GM12878 (cell line): ENCODE measurements at regions not wholly inside any gene's neighbourhood (a gene's known extent, or its start where the extent isn't known, plus 50 kb on each side); places are given as distances from the start of the nearest gene placed in this dataset.

Experiments used
- EZH2 ChIP-seq: IDR thresholded peaks from 2 replicates; pipeline ENCODE4 v1.6.1; 2012; ENCODE audit warnings: low read depth, mild to moderate bottlenecking, control low read depth, inconsistent platforms, low read length, borderline replicate concordance; ENCODE audit not compliant: control insufficient read depth
- HDGF ChIP-seq: fragments of 450-650 bp; IDR thresholded peaks from 2 replicates; pipeline ENCODE4 v1.6.1; 2016; ENCODE audit warnings: antibody characterized with exemption
- POLR2A ChIP-seq: IDR thresholded peaks from 2 replicates; pipeline ENCODE4 v1.6.1; 2011; ENCODE audit warnings: low read depth, mild to moderate bottlenecking, low read length
- SP1 ChIP-seq: IDR thresholded peaks from one replicate; pipeline ENCODE4 v1.6.1; 2011; ENCODE audit warnings: low read depth, low read length
- ZNF24 ChIP-seq: fragments of 450-650 bp; IDR thresholded peaks from 2 replicates; pipeline ENCODE4 v1.6.1; 2017; ENCODE audit warnings: antibody characterized with exemption, mild to moderate bottlenecking
- TF ChIP-seq, protein P1 (sequence below): IDR thresholded peaks from 2 replicates; pipeline ENCODE4 v1.6.1; 2012; ENCODE audit warnings: low read depth, low read length, improper control_type of control experiment

DNA sequence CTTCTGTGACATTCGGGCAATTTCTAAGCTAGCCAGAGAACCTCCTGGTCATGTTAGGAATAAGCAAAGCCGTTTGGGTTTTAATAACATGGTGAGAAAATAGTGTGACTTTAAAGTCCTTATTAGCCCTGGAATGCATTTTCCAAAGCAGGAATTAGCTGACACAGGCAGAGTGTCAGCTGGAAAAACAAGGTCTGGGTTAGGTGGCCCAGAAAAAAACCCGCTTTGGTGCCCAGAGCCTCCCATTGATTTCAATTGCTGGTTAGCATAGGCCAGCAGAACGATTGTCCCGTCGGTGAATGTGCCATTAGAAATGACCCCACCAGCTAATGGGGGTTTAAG lies 62.1 kb upstream of the CPEB4 start:
- TF ChIP-seq SP1 (no peak), POLR2A (no peak), ZNF24 (no peak), HDGF (no peak), EZH2 (no peak)
- TF ChIP-seq, protein P1, sequence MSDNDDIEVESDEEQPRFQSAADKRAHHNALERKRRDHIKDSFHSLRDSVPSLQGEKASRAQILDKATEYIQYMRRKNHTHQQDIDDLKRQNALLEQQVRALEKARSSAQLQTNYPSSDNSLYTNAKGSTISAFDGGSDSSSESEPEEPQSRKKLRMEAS: no peak
